ENCODE measurements at regions not wholly inside any gene's neighbourhood (a gene's known extent, or its start where the extent isn't known, plus 50 kb on each side); places are given as distances from the start of the nearest gene placed in this dataset.

DNA sequence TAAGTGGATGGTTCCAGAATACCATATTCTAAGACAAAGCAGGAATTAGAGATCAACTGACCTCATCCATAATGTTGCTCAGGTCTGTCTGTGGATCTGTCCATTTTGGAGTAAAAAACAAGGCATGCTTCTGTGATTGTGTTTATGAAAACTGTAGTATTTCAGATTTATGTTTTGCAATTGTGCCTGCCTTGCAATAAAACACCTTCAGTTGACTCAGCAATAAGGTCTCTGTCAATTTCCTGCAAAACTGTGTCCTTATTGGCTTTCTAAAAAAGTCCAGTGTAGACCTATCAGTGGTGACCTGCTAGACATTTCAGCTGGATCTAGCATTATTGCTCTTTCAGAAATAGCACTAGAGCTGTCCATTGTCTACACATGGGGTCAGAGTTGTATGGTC lies 409.5 kb upstream of the AZI2 start:
- TF ChIP-seq, protein P1, sequence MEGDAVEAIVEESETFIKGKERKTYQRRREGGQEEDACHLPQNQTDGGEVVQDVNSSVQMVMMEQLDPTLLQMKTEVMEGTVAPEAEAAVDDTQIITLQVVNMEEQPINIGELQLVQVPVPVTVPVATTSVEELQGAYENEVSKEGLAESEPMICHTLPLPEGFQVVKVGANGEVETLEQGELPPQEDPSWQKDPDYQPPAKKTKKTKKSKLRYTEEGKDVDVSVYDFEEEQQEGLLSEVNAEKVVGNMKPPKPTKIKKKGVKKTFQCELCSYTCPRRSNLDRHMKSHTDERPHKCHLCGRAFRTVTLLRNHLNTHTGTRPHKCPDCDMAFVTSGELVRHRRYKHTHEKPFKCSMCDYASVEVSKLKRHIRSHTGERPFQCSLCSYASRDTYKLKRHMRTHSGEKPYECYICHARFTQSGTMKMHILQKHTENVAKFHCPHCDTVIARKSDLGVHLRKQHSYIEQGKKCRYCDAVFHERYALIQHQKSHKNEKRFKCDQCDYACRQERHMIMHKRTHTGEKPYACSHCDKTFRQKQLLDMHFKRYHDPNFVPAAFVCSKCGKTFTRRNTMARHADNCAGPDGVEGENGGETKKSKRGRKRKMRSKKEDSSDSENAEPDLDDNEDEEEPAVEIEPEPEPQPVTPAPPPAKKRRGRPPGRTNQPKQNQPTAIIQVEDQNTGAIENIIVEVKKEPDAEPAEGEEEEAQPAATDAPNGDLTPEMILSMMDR (IDR thresholded peaks at IDR 0.05): no peak

GRCh38 chr3:28761375-28761774 lies 412.8 kb upstream of the AZI2 start:
- ChIA-PET CTCF (no interaction called here), POLR2A (no interaction called here)
- Mint-ChIP-seq H3K27me3 (no peaks in the 10 kb centered on the region), H3K4me3 (no peak overlapping the region), H3K9me3 (no peaks in the 10 kb centered on the region), H3K27ac (no peak overlapping the region), H3K36me3 (ENCODE audit: low read depth) (no peaks in the 10 kb centered on the region), H3K4me1 (no peaks in the 10 kb centered on the region)
- DNase-seq (no peak), ATAC-seq (ENCODE audit: low read depth) (no peak)
- intact Hi-C loops (cut with micrococcal nuclease): no loop called here
- TF ChIP-seq, protein P1 (IDR thresholded peaks at IDR 0.05): no peak

More for the DNA sequence above, 409.5 kb upstream of the AZI2 start:
- CTCF ChIA-PET: no interaction called here
- Mint-ChIP-seq H3K27me3 (no peaks in the 10 kb centered on the region), H3K36me3 (ENCODE audit: low read depth) (no peaks in the 10 kb centered on the region), H3K4me3 (no peak overlapping the region), H3K27ac (no peak overlapping the region), H3K4me1 (no peaks in the 10 kb centered on the region), H3K9me3 (no peaks in the 10 kb centered on the region)
- DNase-seq (no peak), ATAC-seq (ENCODE audit: low read depth) (no peak)
- intact Hi-C loops (cut with micrococcal nuclease): no loop called here
- POLR2A ChIA-PET: no interaction called here

- ChIA-PET POLR2A (no interaction called here), CTCF (no interaction called here)
- DNase-seq (no peak), ATAC-seq (ENCODE audit: low read depth) (no peak)
- H3K36me3 Mint-ChIP-seq (ENCODE audit: low read depth): no peaks in the 10 kb centered on the region
- H3K9me3 Mint-ChIP-seq: peaks cover 1% of the 10 kb centered on the region
- no peak overlapping the region for H3K4me3 Mint-ChIP-seq
- H3K27ac Mint-ChIP-seq: no peak overlapping the region
- H3K4me1 Mint-ChIP-seq: no peaks in the 10 kb centered on the region
- TF ChIP-seq, protein P1 (IDR thresholded peaks at IDR 0.05): no peak
- H3K27me3 Mint-ChIP-seq: no peaks in the 10 kb centered on the region
- intact Hi-C loops (cut with micrococcal nuclease): no loop called here
Observed at GRCh38 chr3:28765194-28765593, 416.6 kb upstream of the AZI2 start.

- Mint-ChIP-seq H3K9me3 (peaks cover 6% of the 10 kb centered on the region), H3K4me3 (no peak overlapping the region), H3K27ac (no peak overlapping the region), H3K36me3 (ENCODE audit: low read depth) (no peaks in the 10 kb centered on the region), H3K4me1 (no peaks in the 10 kb centered on the region), H3K27me3 (no peaks in the 10 kb centered on the region)
- intact Hi-C loops (cut with micrococcal nuclease): no loop called here
- POLR2A ChIA-PET: no interaction called here
- ATAC-seq (ENCODE audit: low read depth) (no peak), DNase-seq (no peak)
- TF ChIP-seq, protein P1 (IDR thresholded peaks at IDR 0.05): no peak
- CTCF ChIA-PET: no interaction called here
Observed at GRCh38 chr3:28768439-28768838, 419.8 kb upstream of the AZI2 start.

- no peaks in the 10 kb centered on the region for H3K27me3 Mint-ChIP-seq
- intact Hi-C loops (cut with micrococcal nuclease): no loop called here
- ATAC-seq (ENCODE audit: low read depth) (no peak), DNase-seq (no peak)
- TF ChIP-seq, protein P1 (IDR thresholded peaks at IDR 0.05): no peak
- ChIA-PET POLR2A (no interaction called here), CTCF (no interaction called here)
- no peaks in the 10 kb centered on the region for H3K36me3 Mint-ChIP-seq (ENCODE audit: low read depth)
- H3K4me1 Mint-ChIP-seq: no peaks in the 10 kb centered on the region
- H3K9me3 Mint-ChIP-seq: peaks cover 14% of the 10 kb centered on the region
- H3K27ac Mint-ChIP-seq: no peak overlapping the region
- H3K4me3 Mint-ChIP-seq: no peak overlapping the region
Observed at GRCh38 chr3:28777806-28778475, 429.3 kb upstream of the AZI2 start.
